HEK293 (cell line): ENCODE measurements at regions not wholly inside any gene's neighbourhood (a gene's known extent, or its start where the extent isn't known, plus 50 kb on each side); places are given as distances from the start of the nearest gene placed in this dataset.

ENCODE experiments used
- SALL2 ChIP-seq: fragments of 450-650 bp; formaldehyde crosslinking; IDR thresholded peaks from 2 replicates; pipeline ENCODE4 v1.5.0; 2017; ENCODE audit warnings: missing biosample characterization, mild to moderate bottlenecking, missing genetic modification characterization, borderline replicate concordance
- YY1 ChIP-seq: fragments of 450-650 bp; formaldehyde crosslinking; IDR thresholded peaks from 2 replicates; pipeline ENCODE4 v1.5.1; 2018; ENCODE audit warnings: missing biosample characterization, missing genetic modification characterization
- ZIC2 ChIP-seq: fragments of 450-650 bp; formaldehyde crosslinking; IDR thresholded peaks from 2 replicates; pipeline ENCODE4 v1.5.1; 2016; ENCODE audit warnings: missing biosample characterization, missing genetic modification characterization
- ZNF138 ChIP-seq: fragments of 450-650 bp; formaldehyde crosslinking; IDR thresholded peaks from 2 replicates; pipeline ENCODE4 v1.5.1; 2016; ENCODE audit warnings: missing biosample characterization, missing genetic modification characterization, borderline replicate concordance
- ZNF140 ChIP-seq: fragments of 450-650 bp; formaldehyde crosslinking; IDR thresholded peaks from 2 replicates; pipeline ENCODE4 v1.5.1; 2016; ENCODE audit warnings: missing biosample characterization, missing genetic modification characterization
- ZNF398 ChIP-seq: fragments of 450-650 bp; formaldehyde crosslinking; IDR thresholded peaks from 2 replicates; pipeline ENCODE4 v1.5.1; 2017; ENCODE audit warnings: missing biosample characterization, missing genetic modification characterization
- TF ChIP-seq, protein P1 (sequence below): fragments of 450-650 bp; formaldehyde crosslinking; IDR thresholded peaks from 2 replicates; pipeline ENCODE4 v1.5.1; 2016; ENCODE audit warnings: missing biosample characterization, missing genetic modification characterization
- TF ChIP-seq, protein P2 (sequence below): fragments of 450-650 bp; formaldehyde crosslinking; IDR thresholded peaks from 2 replicates; pipeline ENCODE4 v1.5.1; 2016; ENCODE audit warnings: missing biosample characterization, missing genetic modification characterization

DNA sequence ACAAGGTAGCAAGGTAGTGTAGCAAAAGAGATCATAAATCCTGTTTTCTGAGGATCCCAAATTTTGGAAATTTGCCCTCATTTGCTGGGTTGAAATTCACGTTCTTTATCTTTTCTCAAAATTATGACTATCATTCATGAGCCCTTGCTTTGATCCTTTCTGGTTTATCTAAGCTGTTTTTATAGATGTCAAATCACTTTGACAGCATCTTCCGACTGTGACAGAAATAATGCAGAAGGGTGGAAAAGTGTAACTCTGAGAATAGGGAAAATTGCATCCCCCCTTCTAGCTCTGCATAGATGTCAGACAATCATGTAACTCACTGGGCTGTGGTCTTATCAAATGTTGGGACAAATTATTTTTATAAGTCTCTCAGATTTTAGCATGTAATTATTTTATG, 550.1 kb downstream of the OMA1 start:
- TF ChIP-seq ZNF398 (tag by site-specific recombination) (no peak), ZNF140 (no peak), ZIC2 (tag by site-specific recombination) (no peak), YY1 (tag by site-specific recombination) (no peak), ZNF138 (tag by site-specific recombination) (no peak), SALL2 (tag by site-specific recombination) (no peak)
- TF ChIP-seq, protein P1, sequence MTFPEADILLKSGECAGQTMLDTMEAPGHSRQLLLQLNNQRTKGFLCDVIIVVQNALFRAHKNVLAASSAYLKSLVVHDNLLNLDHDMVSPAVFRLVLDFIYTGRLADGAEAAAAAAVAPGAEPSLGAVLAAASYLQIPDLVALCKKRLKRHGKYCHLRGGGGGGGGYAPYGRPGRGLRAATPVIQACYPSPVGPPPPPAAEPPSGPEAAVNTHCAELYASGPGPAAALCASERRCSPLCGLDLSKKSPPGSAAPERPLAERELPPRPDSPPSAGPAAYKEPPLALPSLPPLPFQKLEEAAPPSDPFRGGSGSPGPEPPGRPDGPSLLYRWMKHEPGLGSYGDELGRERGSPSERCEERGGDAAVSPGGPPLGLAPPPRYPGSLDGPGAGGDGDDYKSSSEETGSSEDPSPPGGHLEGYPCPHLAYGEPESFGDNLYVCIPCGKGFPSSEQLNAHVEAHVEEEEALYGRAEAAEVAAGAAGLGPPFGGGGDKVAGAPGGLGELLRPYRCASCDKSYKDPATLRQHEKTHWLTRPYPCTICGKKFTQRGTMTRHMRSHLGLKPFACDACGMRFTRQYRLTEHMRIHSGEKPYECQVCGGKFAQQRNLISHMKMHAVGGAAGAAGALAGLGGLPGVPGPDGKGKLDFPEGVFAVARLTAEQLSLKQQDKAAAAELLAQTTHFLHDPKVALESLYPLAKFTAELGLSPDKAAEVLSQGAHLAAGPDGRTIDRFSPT = no peak
- TF ChIP-seq, protein P2, sequence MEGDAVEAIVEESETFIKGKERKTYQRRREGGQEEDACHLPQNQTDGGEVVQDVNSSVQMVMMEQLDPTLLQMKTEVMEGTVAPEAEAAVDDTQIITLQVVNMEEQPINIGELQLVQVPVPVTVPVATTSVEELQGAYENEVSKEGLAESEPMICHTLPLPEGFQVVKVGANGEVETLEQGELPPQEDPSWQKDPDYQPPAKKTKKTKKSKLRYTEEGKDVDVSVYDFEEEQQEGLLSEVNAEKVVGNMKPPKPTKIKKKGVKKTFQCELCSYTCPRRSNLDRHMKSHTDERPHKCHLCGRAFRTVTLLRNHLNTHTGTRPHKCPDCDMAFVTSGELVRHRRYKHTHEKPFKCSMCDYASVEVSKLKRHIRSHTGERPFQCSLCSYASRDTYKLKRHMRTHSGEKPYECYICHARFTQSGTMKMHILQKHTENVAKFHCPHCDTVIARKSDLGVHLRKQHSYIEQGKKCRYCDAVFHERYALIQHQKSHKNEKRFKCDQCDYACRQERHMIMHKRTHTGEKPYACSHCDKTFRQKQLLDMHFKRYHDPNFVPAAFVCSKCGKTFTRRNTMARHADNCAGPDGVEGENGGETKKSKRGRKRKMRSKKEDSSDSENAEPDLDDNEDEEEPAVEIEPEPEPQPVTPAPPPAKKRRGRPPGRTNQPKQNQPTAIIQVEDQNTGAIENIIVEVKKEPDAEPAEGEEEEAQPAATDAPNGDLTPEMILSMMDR (tag by site-specific recombination) = no peak
